ENCODE measurements at regions not wholly inside any gene's neighbourhood (a gene's known extent, or its start where the extent isn't known, plus 50 kb on each side); places are given as distances from the start of the nearest gene placed in this dataset.

- no peaks in the 10 kb centered on the region for H3K4me1 ChIP-seq (replicated peaks)
- intact Hi-C loops (cut with DNase I), result no loop called here
- H3K4me3 ChIP-seq, result no peak overlapping the region
- DNase-seq (ENCODE audit: low spot score), result no peak
- H3K27ac ChIP-seq, result no peak overlapping the region
- WGBS, result 90% methylated on average over 3 of the region's 3 CpGs
- TF ChIP-seq POLR2A (IDR thresholded peaks at IDR 0.05), result no peak
- no peaks in the 10 kb centered on the region for H3K36me3 ChIP-seq
- H3K27me3 ChIP-seq (replicated peaks; ENCODE audit: insufficient read depth), result no peaks in the 10 kb centered on the region
- H3K9me3 ChIP-seq, result no peaks in the 10 kb centered on the region
Measured at GRCh38 chr5:31120642-31120948, 72.9 kb upstream of the CDH6 start.

- 72% methylated on average over 7 of the region's 7 CpGs for WGBS
- no peaks in the 10 kb centered on the region for H3K4me1 ChIP-seq (replicated peaks)
- no peak overlapping the region for H3K27ac ChIP-seq
- H3K9me3 ChIP-seq, result no peaks in the 10 kb centered on the region
- no peak overlapping the region for H3K4me3 ChIP-seq
- DNase-seq (ENCODE audit: low spot score), result no peak
- no peaks in the 10 kb centered on the region for H3K36me3 ChIP-seq
- TF ChIP-seq POLR2A (IDR thresholded peaks at IDR 0.05) (no peak), CTCF (IDR thresholded peaks at IDR 0.05) (no peak), POLR2AphosphoS5 (IDR thresholded peaks at IDR 0.05) (no peak)
- intact Hi-C loops (cut with DNase I), result no loop called here
- no peaks in the 10 kb centered on the region for H3K27me3 ChIP-seq (replicated peaks; ENCODE audit: insufficient read depth)
Measured at GRCh38 chr5:31119938-31120641, 73.4 kb upstream of the CDH6 start.

GRCh38 chr5:31116466-31117031, 76.9 kb upstream of the CDH6 start:
- intact Hi-C loops (cut with DNase I), result no loop called here
- Histone ChIP-seq H3K4me3 (no peak overlapping the region), H3K27me3 (replicated peaks; ENCODE audit: insufficient read depth) (no peaks in the 10 kb centered on the region), H3K36me3 (no peaks in the 10 kb centered on the region), H3K4me1 (replicated peaks) (no peaks in the 10 kb centered on the region), H3K9me3 (no peaks in the 10 kb centered on the region), H3K27ac (no peak overlapping the region)
- TF ChIP-seq CTCF (IDR thresholded peaks at IDR 0.05) (no peak), POLR2A (IDR thresholded peaks at IDR 0.05) (no peak), POLR2AphosphoS5 (IDR thresholded peaks at IDR 0.05) (no peak)
- DNase-seq (ENCODE audit: low spot score), result no peak
- WGBS, result 83% methylated on average over 6 of the region's 6 CpGs

GRCh38 chr5:31114817-31115216, 78.7 kb upstream of the CDH6 start:
- intact Hi-C loops (cut with DNase I), result no loop called here
- Histone ChIP-seq H3K9me3 (no peaks in the 10 kb centered on the region), H3K36me3 (no peaks in the 10 kb centered on the region), H3K4me1 (replicated peaks) (no peaks in the 10 kb centered on the region), H3K27ac (no peak overlapping the region), H3K27me3 (replicated peaks; ENCODE audit: insufficient read depth) (no peaks in the 10 kb centered on the region), H3K4me3 (no peak overlapping the region)
- WGBS, result 55% methylated on average over 2 of the region's 2 CpGs
- TF ChIP-seq POLR2A (IDR thresholded peaks at IDR 0.05) (no peak), CTCF (IDR thresholded peaks at IDR 0.05) (no peak), POLR2AphosphoS5 (IDR thresholded peaks at IDR 0.05) (no peak)
- no peak for DNase-seq (ENCODE audit: low spot score)

GRCh38 chr5:31113666-31114350, 79.7 kb upstream of the CDH6 start:
- Histone ChIP-seq H3K4me1 (replicated peaks) (no peaks in the 10 kb centered on the region), H3K36me3 (no peaks in the 10 kb centered on the region), H3K27ac (no peak overlapping the region), H3K4me3 (no peak overlapping the region), H3K27me3 (replicated peaks; ENCODE audit: insufficient read depth) (no peaks in the 10 kb centered on the region), H3K9me3 (no peaks in the 10 kb centered on the region)
- intact Hi-C loops (cut with DNase I), result no loop called here
- no peak for DNase-seq (ENCODE audit: low spot score)
- no peak for TF ChIP-seq POLR2AphosphoS5 (IDR thresholded peaks at IDR 0.05)
- no peak for TF ChIP-seq CTCF (IDR thresholded peaks at IDR 0.05)
- no peak for TF ChIP-seq POLR2A (IDR thresholded peaks at IDR 0.05)
- WGBS, result 86% methylated on average over 1 of the region's 1 CpG

Measured in prostate gland (tissue), 2 donors.